Fibroblast of skin of scalp (primary cell): ENCODE measurements at regions not wholly inside any gene's neighbourhood (a gene's known extent, or its start where the extent isn't known, plus 50 kb on each side); places are given as distances from the start of the nearest gene placed in this dataset.
"Not testable (repeated sequence)": the region's sequence is repeated elsewhere in the genome, so short reads cannot be mapped to it uniquely, and the experiment has no call there.

Experiments
- DNase-seq: peaks from one replicate; pipeline ENCODE4 v3.0.0-alpha.2; 2013

GRCh38 chr1:4221107-4221506 lies 321.0 kb upstream of the C1orf174 start:
- DNase-seq: no peak

GRCh38 chr1:4224684-4225467 lies 324.8 kb upstream of the C1orf174 start:
- DNase-seq: no peak

DNA sequence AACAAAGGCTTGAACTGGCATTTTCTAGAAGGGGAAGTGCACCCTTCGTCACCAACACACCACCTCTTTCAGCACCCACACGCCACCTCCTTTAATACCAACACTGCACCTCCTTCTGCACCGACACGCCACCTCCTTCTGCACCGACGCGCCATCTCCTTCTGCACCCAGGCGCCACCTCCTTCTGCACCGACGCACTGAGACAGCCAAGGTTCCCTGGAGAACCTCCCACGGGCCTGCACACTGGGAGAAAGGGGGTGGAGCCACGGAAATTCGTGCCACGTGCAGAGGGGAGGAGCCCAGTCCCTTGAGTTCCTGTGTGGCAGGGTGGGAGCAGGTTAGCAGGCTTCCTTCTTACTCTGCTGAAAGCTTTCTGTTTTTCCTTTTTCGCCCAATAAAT lies 327.9 kb upstream of the C1orf174 start:
- no peak for DNase-seq

DNA sequence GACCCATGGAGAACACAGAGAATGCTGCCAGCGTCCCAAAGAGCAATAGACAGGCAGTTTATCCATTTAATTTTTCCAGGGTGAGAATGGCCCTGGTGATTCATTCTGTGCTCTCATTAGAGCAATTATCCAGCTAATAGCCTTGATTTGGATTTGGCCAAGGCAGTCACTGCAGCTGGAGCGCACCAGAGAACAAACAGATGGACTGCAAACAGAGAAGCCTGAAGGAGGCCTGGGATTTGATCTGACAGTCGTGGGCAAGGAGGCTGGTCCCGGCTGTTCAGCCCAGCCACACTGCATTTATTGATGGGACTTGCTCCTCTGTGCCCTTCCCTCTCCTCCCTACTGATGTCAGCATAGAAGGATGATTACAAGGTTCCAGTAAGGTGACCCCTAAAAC lies 353.9 kb upstream of the C1orf174 start:
- no peak for DNase-seq

DNA sequence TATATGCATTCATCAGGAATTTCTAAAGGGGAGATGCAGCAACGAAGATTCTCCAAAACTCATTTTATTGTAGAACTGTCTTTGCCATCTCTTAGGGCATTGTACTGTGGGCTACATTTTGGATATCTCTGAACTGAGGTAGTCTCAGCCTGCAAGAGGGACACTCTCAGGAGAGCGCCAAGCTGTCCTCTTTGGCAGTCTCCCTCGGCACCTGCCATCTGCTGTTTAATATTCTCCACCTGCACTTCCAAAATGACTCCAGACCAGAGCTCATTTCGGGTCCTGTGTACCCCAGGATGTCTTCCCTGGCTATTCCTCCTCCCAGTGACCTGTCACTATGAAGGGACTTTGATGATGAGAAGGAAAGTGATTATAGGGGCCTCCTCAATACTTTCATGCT lies 356.3 kb upstream of the C1orf174 start:
- no peak for DNase-seq

DNA sequence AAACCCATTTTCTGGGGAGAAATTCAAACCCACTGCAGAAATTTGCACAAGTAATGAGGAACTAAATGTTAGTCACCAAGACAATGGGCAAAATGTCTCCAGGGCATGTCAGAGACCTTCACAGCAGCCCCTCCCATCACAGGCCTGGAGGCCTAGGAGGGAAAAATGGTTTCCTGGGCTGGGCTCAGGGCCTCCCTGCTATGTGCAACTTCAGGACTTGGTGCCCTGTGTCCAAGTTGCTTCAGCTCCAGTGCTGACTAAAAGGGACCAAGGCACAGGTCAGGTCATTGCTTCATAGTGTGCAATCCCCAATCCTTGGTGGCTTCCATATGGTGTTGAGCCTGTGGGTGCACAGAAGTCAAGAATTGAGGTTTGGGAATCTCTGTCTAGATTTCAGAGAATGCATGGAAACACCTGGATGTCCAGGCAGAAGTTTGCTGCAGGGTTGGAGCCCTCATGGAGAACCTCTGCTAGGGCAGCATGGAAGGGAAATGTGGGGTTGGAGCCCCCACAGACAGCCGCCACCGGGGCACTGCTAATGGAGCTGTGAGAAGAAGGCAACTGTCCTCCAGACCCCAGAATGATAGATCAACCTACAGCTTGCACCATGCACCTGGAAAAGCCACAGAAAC lies 358.2 kb upstream of the C1orf174 start:
- DNase-seq: not testable (repeated sequence)

DNA sequence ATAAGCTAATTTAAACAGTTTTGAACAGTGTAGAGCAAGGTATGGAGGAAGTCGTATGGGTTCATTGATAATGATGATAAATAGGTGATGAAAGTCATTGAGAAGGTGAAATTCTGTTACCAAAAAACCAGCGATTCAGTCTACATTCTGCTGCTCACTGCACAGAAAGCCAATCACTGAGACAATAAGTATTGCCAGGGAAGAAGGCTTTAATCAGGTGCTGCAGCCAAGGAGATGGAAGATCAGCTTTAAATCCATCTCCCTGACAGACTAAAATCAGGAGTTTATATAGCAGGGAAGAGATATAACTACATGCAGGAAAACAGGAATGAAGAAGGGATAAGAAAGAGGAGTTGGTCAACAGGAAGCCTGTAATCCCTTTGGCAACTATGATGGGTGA lies 361.3 kb upstream of the C1orf174 start:
- DNase-seq: no peak

GRCh38 chr1:4262665-4263064 lies 362.6 kb upstream of the C1orf174 start:
- DNase-seq: no peak

GRCh38 chr1:4263699-4264098 lies 363.6 kb upstream of the C1orf174 start:
- DNase-seq: no peak

DNA sequence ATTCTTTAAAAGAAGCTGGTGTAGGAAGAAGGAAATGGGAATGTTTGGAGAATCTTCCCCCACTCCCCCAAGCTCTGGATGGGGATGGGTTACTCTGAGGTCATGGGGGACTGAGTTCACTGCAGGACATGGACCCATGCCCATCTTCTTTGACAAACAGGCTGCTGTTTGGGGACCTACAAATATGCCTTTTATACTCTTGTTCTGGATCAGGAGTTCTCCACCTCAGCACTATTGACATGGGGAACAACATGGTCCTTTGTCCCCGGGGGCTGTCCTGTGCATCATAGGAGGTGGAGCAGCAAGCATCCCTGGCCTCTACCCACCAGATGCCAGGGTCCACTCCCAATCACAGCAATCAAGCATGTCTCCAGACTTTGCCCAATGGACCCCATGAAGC lies 365.8 kb upstream of the C1orf174 start:
- DNase-seq: no peak

DNA sequence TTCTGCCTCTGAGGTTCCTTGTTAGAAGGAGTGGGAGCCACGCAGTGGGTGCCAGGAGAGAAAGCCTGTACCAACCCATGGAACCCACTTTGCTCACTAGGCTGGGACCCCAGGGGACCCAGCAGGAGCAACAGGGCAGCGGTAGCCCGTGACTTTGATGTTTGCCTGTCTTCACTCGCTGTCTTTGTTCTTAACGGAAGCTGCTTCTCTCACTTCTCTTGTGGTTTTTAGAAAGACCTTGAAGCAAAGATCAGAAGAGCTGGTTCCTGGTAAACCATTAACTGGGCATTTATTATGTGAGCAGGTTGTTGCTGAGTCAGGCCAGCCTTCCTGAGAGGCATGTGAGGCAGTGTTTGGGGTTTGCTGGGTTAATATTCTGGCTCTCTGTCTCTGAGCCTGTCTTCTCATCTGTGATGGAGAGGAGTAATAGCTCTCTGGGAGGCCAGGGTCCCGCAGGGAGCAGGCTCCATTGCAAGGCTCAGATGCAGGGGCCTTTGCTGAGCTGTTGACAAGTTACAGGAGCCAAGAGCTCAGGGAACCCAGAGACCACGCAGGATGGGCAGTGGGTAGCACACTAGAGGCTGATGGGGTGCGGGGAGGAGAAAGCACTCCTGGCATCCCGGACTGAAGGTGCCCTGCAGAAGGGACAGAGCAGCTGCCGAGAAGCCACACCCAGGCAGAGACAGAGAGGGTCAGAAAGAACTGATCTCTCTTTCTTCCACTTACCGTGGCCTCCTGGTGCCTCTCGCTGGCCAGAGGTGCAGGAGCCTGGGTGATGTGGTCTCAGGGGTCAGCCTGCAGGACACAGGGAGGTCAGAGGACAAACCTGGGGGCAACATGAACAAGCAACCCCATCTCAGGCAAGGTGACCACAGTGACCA lies 367.5 kb upstream of the C1orf174 start:
- no peak for DNase-seq

DNA sequence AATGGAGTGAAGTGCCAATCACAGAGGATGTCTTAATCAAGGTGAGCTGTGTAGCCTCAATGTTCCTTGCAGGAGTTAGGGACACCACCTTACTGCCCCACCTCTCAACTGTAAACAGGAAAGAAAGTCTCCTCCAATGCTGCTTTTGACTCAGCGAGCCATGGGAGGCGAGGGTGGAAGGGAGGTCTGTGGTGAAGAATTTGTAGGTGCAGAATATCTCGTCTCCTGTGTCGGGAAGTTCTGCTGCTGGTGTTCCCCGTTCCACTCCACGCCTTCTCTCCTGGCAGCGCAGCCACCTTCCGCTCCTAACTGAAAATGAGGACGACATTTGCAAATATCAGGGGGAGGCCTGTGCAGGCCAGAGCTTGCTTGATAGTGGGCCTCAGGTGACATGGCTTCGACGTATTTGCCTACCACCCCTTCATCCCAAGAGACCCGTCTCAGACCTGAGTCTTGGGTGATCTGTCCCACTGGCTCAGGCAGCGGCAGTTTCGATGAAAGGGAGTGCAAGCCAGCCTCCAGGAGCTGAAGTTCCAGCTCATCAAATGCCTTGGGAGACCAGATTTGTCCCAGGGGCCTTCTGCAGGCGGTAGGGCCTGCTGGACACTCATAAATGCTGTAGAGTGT lies 368.3 kb upstream of the C1orf174 start:
- no peak for DNase-seq

- DNase-seq: no peak
These were observed 368.8 kb upstream of the C1orf174 start for GRCh38 chr1:4268889-4269284.

DNA sequence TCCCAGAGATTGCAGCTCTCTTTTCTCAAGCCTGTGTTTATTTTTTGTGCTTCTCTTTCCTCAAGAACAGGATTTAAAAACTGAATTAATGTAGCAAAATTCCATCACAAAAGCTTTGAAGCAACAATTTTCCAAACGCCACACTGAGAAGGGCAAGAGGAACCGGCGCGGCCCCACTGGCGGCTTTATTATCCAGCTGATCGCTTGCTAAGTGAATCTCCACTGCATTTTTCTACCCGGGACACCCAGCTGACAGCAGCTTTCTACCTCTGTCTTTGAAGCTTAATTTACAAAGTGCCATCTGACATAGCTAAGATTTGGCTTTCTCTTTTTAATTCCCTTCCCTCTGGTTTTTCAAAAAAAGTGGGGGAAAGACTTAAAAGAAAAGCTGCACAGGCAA lies 369.3 kb upstream of the C1orf174 start:
- DNase-seq: no peak

GRCh38 chr1:4269952-4270570 lies 370.0 kb upstream of the C1orf174 start:
- no peak for DNase-seq

GRCh38 chr1:4270651-4271337 lies 370.7 kb upstream of the C1orf174 start:
- DNase-seq: no peak

GRCh38 chr1:4271338-4271998 lies 371.4 kb upstream of the C1orf174 start:
- DNase-seq: no peak

DNA sequence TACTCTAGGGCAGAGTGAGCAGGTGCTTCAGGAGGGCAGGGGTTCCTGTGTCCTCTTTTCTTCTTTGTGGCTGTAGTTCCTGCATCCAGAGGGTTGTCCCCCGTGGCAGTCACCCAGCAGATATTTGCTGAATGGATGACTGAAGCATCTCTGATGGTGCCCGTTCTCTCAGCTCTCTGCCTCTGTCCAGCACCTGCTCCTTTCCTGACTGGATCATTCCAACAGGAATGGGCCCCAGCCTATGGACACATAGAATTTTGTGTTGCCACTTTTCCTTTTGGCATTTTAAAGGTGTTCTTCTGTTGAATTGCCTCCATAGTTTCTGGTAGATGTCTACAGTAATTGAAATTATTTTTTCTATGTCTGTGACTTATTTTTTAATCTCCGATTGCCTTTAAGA lies 372.5 kb upstream of the C1orf174 start:
- no peak for DNase-seq

DNA sequence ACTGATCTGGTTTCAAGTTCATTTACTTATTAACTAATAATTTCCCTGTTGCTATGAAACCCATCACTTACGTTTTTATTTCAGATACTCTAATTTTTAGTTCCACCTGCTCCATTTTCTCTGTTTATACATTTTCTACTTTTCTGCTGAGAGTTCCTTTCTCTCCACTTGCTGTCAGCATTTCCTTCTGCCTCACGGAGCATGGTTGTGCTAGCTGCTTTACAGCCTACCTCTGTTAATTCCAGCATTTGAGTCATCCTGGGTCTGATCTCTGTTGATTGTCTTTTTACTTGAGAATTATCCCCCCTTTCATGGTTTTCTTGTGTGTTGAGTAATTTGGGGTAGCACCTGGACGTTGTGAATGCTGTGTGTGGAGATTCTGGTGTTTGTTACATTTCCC lies 373.2 kb upstream of the C1orf174 start:
- DNase-seq: no peak

- DNase-seq: no peak
These were observed 373.7 kb upstream of the C1orf174 start for GRCh38 chr1:4273747-4274146.

DNA sequence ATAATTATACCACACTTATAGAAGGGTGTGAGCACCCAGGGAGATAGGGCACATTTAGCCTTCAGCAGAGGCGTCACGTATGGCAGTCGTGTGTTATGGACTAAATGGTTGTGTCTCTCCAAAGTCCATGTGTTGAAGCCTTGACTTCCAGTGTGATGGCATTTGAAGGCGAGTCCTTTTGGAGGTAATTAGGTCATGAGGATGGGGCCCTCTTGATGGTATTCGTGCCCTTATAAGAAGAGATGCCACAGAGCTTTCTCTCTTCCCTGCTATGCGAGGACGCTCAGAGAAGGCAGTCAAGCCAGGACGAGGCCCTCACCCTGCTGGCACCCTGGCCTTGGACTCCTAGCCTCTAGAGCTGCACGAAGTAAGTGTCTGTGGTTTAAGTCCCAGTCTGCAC lies 375.0 kb upstream of the C1orf174 start:
- DNase-seq: no peak
